ENCODE measurements at regions not wholly inside any gene's neighbourhood (a gene's known extent, or its start where the extent isn't known, plus 50 kb on each side); places are given as distances from the start of the nearest gene placed in this dataset.

- DNase-seq (ENCODE audit: low read depth) = no peak
Observed at GRCh38 chr2:62302631-62303435, 106.9 kb downstream of the B3GNT2 start.

- DNase-seq (ENCODE audit: low read depth) = peak; percentile 48
Observed at GRCh38 chr2:62300925-62301324, 105.0 kb downstream of the B3GNT2 start.

- DNase-seq (ENCODE audit: low read depth) = peak; percentile 20
Observed at GRCh38 chr2:62297624-62298010, 101.7 kb downstream of the B3GNT2 start.

- DNase-seq (ENCODE audit: low read depth) = no peak
Observed at GRCh38 chr2:62296832-62297623, 101.1 kb downstream of the B3GNT2 start.

GRCh38 chr2:62296034-62296831 lies 100.3 kb downstream of the B3GNT2 start:
- no peak for DNase-seq (ENCODE audit: low read depth)

GRCh38 chr2:62293490-62294271 lies 97.8 kb downstream of the B3GNT2 start:
- no peak for DNase-seq (ENCODE audit: low read depth)

- DNase-seq (ENCODE audit: low read depth) = no peak
Observed at GRCh38 chr2:62293151-62293489, 97.2 kb downstream of the B3GNT2 start.

GRCh38 chr2:62292190-62292589 lies 96.3 kb downstream of the B3GNT2 start:
- no peak for DNase-seq (ENCODE audit: low read depth)

- DNase-seq (ENCODE audit: low read depth) = no peak
Observed at GRCh38 chr2:62291517-62292137, 95.7 kb downstream of the B3GNT2 start.

- DNase-seq (ENCODE audit: low read depth) = no peak
Observed at GRCh38 chr2:62291052-62291451, 95.1 kb downstream of the B3GNT2 start.

GRCh38 chr2:62287899-62288880 lies 92.3 kb downstream of the B3GNT2 start:
- peak; percentile 64 for DNase-seq (ENCODE audit: low read depth)

GRCh38 chr2:62287282-62287681 lies 91.4 kb downstream of the B3GNT2 start:
- DNase-seq (ENCODE audit: low read depth) = no peak

GRCh38 chr2:62286089-62286785 lies 90.3 kb downstream of the B3GNT2 start:
- no peak for DNase-seq (ENCODE audit: low read depth)

- DNase-seq (ENCODE audit: low read depth) = peak; percentile 11
Observed at GRCh38 chr2:62284980-62285379, 89.1 kb downstream of the B3GNT2 start.

- DNase-seq (ENCODE audit: low read depth) = no peak
Observed at GRCh38 chr2:62284471-62284870, 88.6 kb downstream of the B3GNT2 start.

GRCh38 chr2:62283147-62283546 lies 87.2 kb downstream of the B3GNT2 start:
- no peak for DNase-seq (ENCODE audit: low read depth)

- no peak for DNase-seq (ENCODE audit: low read depth)
Observed at GRCh38 chr2:62281663-62282062, 85.7 kb downstream of the B3GNT2 start.

- no peak for DNase-seq (ENCODE audit: low read depth)
Observed at GRCh38 chr2:62277688-62278087, 81.8 kb downstream of the B3GNT2 start.

Data from ELR (cell line).